Right lobe of liver (tissue), 4 donors: ENCODE measurements at regions not wholly inside any gene's neighbourhood (a gene's known extent, or its start where the extent isn't known, plus 50 kb on each side); places are given as distances from the start of the nearest gene placed in this dataset.
A peak's percentile ranks its signal among the peaks of the same experiment; 100 is the strongest.

Experiments used
- CTCF ChIP-seq, 4 donors: fragments of 200-600 bp in 3 of 4; fragments of 450-650 bp in 1 of 4; IDR thresholded peaks; one replicate each; pipeline versions ENCODE4 v1.5.1 to v1.8.0; 2016 to 2022; ENCODE audit warnings: antibody characterized with exemption in 4 of 4, mild to moderate bottlenecking in 2 of 4
- POLR2A ChIP-seq: fragments of 450-650 bp; IDR thresholded peaks from one replicate; pipeline ENCODE4 v1.6.1; 2017; ENCODE audit warnings: antibody characterized with exemption, mild to moderate bottlenecking
- donor health status: DM: no; HTN: no; CAD: no.
- donor health status: DM: no; HTN: no; CAD: no.
- donor health status: DM: no; HTN: yes; CAD: no.

GRCh38 chr12:38142974-38143373, 173.6 kb upstream of the ALG10B start:
- TF ChIP-seq CTCF (IDR thresholded peaks at IDR 0.05), result peak; percentile 24 to 44 (median 28)
- TF ChIP-seq POLR2A, result no peak
